Brain microvascular endothelial cell (primary cell): ENCODE measurements at regions not wholly inside any gene's neighbourhood (a gene's known extent, or its start where the extent isn't known, plus 50 kb on each side); places are given as distances from the start of the nearest gene placed in this dataset.

ENCODE experiments used
- DNase-seq: peaks from one replicate; pipeline ENCODE4 v3.0.0-alpha.2; 2020
- H3K27ac ChIP-seq: fragments of 250-450 bp; sonication (Bioruptor Pico); 2 replicates; pipeline ENCODE4 v1.5.1; 2020; ENCODE audit warnings: mild to moderate bottlenecking, moderate library complexity
- H3K27me3 ChIP-seq: fragments of 250-450 bp; sonication (Bioruptor Pico); replicated peaks from 2 replicates; pipeline ENCODE4 v1.5.1; 2020; ENCODE audit warnings: mild to moderate bottlenecking
- H3K36me3 ChIP-seq: fragments of 250-450 bp; sonication (Bioruptor Pico); replicated peaks from 2 replicates; pipeline ENCODE4 v1.5.1; 2020; ENCODE audit warnings: mild to moderate bottlenecking
- H3K4me3 ChIP-seq: 2 replicates; pipeline ENCODE4 v1.5.1; 2011; ENCODE audit warnings: low read depth, mild to moderate bottlenecking, control low read depth, low read length, moderate library complexity
- in situ Hi-C: cut with HindIII; loops from 2 replicates; pipeline ENCODE4 v1.10.0; 2017; ENCODE audit warnings: low sequenced_read_pairs, low pct_ligation_motif_present
- TF ChIP-seq, protein P1 (sequence below): IDR thresholded peaks from 2 replicates; pipeline ENCODE4 v1.5.1; 2011; ENCODE audit warnings: low read depth, mild to moderate bottlenecking, moderate library complexity, low read length, control low read depth, inconsistent platforms; ENCODE audit errors: missing control alignments

- no peaks in the 10 kb centered on the region for H3K27me3 ChIP-seq
- H3K36me3 ChIP-seq: no peaks in the 10 kb centered on the region
- no peak overlapping the region for H3K4me3 ChIP-seq
- no peak overlapping the region for H3K27ac ChIP-seq
- in situ Hi-C loops: no loop called here
- no peak for DNase-seq
- TF ChIP-seq, protein P1, sequence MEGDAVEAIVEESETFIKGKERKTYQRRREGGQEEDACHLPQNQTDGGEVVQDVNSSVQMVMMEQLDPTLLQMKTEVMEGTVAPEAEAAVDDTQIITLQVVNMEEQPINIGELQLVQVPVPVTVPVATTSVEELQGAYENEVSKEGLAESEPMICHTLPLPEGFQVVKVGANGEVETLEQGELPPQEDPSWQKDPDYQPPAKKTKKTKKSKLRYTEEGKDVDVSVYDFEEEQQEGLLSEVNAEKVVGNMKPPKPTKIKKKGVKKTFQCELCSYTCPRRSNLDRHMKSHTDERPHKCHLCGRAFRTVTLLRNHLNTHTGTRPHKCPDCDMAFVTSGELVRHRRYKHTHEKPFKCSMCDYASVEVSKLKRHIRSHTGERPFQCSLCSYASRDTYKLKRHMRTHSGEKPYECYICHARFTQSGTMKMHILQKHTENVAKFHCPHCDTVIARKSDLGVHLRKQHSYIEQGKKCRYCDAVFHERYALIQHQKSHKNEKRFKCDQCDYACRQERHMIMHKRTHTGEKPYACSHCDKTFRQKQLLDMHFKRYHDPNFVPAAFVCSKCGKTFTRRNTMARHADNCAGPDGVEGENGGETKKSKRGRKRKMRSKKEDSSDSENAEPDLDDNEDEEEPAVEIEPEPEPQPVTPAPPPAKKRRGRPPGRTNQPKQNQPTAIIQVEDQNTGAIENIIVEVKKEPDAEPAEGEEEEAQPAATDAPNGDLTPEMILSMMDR: no peak
Observed at GRCh38 chr2:181250691-181251090, 206.5 kb upstream of the ITGA4 start.

- in situ Hi-C loops: no loop called here
- Histone ChIP-seq H3K4me3 (no peak overlapping the region), H3K27ac (no peak overlapping the region), H3K27me3 (no peaks in the 10 kb centered on the region), H3K36me3 (no peaks in the 10 kb centered on the region)
- no peak for DNase-seq
- TF ChIP-seq, protein P1: no peak
Observed at GRCh38 chr2:181252262-181253148, 204.7 kb upstream of the ITGA4 start.

DNA sequence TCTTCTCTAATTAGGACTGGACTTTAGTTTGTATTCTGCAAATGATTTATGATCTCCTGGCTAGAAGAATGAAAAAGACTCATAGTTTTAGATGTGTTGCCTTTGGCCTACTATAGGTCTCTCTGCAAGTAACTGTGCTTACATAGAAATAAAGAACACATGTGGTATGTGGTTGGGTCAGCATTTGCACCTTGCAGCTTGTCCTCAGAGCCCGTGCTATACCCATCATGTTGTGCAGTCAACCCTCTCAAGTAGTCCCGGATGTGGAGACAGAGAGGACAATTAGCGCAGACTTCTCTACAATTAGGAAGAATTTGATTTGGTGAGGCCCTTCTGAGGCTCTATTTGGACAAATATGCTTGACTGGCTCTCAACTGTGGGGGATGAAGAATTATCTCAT lies 203.7 kb upstream of the ITGA4 start:
- Histone ChIP-seq H3K36me3 (no peaks in the 10 kb centered on the region), H3K4me3 (no peak overlapping the region), H3K27me3 (no peaks in the 10 kb centered on the region), H3K27ac (no peak overlapping the region)
- TF ChIP-seq, protein P1: no peak
- in situ Hi-C loops: no loop called here
- no peak for DNase-seq

DNA sequence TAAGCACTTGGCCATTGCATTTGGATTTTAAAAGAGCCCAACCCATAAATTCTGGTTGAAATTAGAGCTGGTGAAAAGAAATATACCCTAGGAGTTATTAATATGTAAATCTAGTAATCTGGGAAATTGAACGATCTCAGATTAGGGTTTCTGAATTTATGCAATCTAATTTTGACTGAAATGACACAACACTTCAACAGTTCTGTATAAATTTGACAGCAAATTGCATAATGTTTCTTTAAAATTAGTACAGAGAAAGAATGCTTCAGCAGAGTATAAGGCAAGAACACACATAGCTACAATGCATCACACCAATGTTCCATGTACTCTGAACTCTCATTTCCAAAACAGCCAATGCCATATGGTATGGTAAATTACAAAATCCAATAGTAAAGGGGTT lies 201.5 kb upstream of the ITGA4 start:
- H3K27me3 ChIP-seq: no peaks in the 10 kb centered on the region
- no peak overlapping the region for H3K4me3 ChIP-seq
- TF ChIP-seq, protein P1: no peak
- no peak overlapping the region for H3K27ac ChIP-seq
- in situ Hi-C loops: no loop called here
- DNase-seq: no peak
- no peaks in the 10 kb centered on the region for H3K36me3 ChIP-seq

- no peak overlapping the region for H3K4me3 ChIP-seq
- H3K36me3 ChIP-seq: no peaks in the 10 kb centered on the region
- no peaks in the 10 kb centered on the region for H3K27me3 ChIP-seq
- peak; percentile 86 for DNase-seq
- in situ Hi-C loops: no loop called here
- H3K27ac ChIP-seq: peak overlapping the region; percentile 66
- TF ChIP-seq, protein P1: no peak
Observed at GRCh38 chr2:181258720-181259119, 198.5 kb upstream of the ITGA4 start.
